NCI-H2029 treated with DMSO at 0.1 percent for 48 hours (cell line): ENCODE measurements at regions not wholly inside any gene's neighbourhood (a gene's known extent, or its start where the extent isn't known, plus 50 kb on each side); places are given as distances from the start of the nearest gene placed in this dataset.
"Not testable (repeated sequence)": the region's sequence is repeated elsewhere in the genome, so short reads cannot be mapped to it uniquely, and the experiment has no call there.

Source experiments
- DNase-seq: peaks from one replicate; lab custom pipeline; 2025; lab: John Stamatoyannopoulos, UW

DNA sequence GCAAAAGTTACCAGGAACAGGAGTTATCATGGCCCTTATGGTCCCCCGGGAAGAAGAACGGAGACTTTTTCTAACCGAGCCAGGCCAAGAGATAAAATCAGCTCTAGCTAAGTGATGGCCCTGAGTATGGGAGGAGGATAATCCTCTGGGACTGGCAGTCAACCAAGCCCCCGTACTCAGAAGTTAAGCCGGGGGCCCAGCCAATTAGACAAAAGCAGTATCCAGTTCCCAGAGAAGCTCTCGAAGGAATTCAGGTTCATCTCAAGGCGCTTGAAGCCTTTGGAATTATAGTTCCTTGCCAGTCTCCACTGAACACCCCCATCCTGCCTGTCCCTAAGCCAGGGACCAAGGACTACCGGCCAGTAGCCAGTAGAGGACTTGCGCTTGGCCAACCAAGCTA, 365.3 kb upstream of the TCF4 start:
- no peak for DNase-seq

GRCh38 chr18:55951738-55952137, 363.7 kb upstream of the TCF4 start:
- not testable (repeated sequence) for DNase-seq

DNA sequence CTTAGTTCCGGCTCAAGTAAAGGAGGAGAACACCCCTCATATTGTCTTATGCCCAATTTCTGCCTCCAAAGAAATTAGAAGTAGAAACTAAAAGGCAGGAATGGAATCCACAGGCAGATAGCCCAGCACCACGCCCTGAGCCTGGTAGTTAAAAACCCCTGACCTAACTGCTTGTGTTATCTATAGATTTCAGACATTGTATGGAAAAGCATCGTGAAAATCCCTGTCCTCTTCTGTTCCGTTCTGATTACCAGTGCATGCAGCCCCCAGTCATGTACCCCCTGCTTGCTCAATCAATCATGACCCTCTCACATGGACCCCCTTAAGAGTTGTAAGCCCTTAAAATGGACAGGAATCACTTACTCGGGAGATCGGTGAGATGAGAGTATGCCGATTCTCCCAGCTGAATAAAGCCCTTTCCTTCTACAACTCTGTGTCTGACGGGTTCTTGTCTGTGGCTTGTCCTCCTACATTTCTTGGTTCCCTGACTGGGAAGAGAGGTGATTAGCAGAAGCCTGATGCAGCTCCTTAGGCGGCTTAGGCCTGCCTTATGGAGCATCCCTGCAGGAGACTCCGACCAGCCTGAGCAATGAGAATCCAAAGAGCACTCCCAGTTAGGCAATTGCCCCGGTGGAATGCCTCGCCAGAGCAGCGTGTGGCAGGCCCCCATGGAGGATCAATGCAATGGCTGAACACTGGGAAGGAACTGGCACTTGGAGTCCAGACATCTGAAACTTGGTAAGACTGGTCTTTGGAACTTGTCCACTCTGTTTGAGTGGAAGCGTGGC, 362.6 kb upstream of the TCF4 start:
- DNase-seq, result no peak

GRCh38 chr18:55934821-55935220, 346.8 kb upstream of the TCF4 start:
- DNase-seq, result no peak

- DNase-seq, result no peak
Measured at GRCh38 chr18:55932675-55933074, 344.7 kb upstream of the TCF4 start.

DNA sequence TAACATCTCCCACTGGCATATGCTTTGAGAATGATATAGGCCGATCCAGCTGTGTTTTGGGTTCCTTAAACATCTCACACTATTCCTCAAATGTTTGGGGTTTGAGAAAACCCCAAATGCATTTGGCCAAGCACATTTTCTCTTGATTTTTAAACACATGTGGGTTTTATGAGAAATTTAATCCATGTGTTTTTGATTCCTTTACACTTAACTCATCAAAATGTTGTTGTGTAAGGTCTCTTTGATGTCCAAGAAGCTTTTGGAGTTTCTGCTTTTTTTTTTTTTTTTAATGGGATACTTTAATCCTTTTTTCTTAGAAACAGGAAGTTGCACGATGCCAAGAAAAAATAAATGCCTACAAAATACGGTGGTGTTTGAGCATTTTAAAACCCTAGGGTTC, 339.8 kb upstream of the TCF4 start:
- no peak for DNase-seq

DNA sequence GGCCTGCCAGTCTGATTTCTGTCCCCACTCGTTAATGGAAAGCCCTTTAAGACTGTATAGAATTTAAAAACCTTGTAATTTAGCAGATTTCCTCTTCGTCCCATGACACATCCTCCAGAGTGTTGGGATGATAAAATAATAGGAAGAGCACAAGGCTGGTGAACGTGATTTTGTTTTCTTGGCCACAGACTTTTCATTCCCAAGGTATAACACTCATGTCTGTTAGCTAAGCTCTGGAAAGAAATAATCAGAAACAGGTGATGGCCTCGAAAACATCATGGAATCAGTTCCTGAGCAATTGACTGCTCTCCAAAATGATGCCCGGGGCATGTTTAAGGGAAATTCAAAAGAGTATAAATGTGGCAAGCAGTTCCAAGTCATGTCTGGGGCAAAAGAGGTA, 337.8 kb upstream of the TCF4 start:
- DNase-seq, result no peak

- no peak for DNase-seq
Measured at GRCh38 chr18:55920063-55920462, 332.1 kb upstream of the TCF4 start.

DNA sequence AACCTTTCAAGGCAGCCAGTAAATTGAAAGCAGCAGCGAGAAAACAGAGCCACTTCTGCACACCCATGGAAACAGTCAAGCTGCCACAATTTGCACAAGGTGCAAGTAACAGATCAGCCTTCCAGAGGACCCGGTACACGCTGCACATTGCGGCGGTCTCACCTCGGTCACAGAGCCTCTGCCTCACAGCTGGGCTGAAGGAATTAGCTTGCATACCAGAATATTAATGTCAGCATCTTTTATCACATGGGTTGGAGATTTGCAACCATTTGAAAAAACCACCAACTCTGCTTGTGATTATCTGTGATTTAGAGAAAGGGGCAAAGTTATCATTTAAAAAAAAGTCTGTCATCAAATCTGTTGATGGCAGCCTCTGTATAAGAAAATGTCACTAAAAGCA, 330.5 kb upstream of the TCF4 start:
- DNase-seq, result no peak

DNA sequence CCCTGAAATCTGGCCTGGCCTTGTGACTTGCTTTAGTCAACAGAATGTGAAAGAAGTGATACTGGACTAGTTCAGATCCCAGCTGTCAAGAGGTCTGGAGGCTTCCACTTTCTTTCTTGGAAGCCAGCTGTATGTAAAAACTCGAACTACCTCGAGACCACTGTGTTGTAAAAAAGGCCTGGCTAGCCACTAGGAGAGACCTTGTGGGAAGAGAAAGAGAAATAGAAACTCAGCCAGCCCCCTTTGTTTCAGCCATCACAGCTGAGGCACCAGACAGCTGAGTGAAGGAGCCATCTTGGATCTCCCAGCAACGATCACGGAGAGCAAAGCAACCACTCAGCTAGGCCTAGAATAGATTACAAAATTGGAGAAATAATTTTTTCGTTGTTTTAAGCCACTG, 324.9 kb upstream of the TCF4 start:
- DNase-seq, result no peak

DNA sequence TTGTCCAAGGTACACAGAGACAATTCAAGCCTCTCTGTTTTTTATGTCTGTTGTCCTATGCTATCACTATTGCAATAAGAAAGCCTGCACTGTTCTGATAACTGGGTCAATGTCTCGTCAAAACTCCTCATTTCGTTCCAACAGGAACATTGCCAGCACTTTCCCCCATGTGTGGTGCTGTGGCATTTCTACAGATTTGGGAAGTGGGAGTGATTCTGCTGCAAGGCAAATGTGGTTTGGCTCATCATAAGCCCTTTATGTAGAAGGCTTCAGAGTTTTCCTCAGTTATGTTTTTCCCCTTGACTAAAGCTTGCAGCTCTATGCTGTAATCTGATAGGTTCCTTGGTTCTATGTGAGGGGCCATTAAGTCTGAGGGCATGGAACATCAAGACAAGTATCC, 324.1 kb upstream of the TCF4 start:
- no peak for DNase-seq

DNA sequence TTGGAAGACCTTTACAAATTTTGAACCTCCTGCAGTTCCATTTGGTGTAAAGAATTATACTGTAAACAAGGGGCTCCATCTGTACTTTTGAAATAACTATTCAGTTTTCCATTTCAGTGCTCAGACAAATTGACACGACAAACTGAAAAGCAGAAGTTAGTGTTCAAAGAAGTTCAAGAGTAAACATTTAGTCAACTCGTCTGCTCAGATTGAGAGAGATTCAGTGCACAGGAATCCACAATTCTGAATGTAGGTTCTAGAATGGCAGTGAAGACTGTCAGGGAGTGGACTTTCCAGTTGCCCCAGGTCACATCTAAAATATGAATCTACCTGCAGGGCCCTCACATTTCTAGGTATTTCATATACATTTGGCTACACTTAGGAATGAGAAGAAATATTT, 322.3 kb upstream of the TCF4 start:
- no peak for DNase-seq

DNA sequence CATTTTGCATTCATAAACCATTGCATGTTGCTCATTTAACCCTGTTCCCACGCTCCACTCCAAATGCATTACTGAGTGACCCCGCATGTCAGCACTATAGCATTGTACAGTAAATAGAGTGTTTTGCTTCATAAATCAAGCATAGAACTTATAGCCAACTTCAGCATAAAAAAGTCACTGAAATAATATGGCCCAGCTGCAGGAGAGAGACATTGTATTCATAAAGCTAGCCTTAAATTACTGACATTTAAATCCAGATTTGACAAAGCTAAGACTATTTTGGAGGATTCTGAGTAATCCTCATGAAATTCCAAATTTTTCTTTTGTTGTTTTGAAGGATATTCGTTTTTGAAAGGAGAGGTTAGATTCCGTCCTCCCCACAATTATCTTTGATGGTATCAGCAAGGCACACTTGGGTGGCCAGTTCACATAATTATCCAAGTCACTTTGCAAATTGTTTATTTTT, 320.9 kb upstream of the TCF4 start:
- no peak for DNase-seq

DNA sequence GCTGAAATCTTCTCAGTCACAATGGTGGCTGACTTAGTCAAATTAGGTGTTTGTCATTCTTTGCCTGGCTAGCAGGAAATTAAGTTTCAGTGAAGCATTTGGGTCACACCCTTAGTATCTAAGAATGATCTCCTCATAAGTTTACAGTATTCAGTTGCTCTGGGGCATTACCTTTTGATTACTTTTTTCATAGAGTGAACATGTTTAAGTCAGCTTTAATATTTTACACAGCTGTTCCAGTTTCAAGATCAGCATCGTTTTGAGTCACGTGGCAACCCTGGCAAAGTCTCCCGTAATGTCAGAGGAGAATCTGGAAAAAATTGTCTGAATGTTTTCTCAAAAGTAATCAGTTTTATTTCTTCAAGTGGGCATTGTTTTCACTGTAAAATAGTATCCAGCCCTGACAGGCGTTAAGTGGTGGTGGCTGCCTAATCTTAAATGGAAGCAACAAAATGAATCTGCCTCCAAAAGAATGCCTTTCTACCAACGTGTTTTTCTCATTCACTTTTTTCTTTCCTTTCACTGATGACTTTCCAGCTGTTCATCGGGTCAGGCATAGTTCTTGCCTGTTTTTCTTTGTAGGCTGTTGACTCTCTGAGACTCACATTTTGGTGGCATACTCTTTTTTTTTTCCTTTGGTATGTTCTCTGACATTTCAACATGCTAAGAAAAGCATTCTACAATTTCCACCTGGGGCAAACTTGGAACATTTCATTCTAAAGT, 319.6 kb upstream of the TCF4 start:
- no peak for DNase-seq

GRCh38 chr18:55906536-55906935, 318.5 kb upstream of the TCF4 start:
- DNase-seq, result no peak

- DNase-seq, result no peak
Measured at GRCh38 chr18:55903911-55904310, 315.9 kb upstream of the TCF4 start.

GRCh38 chr18:55900380-55900779, 312.4 kb upstream of the TCF4 start:
- DNase-seq, result no peak

GRCh38 chr18:55897091-55897689, 309.2 kb upstream of the TCF4 start:
- no peak for DNase-seq

DNA sequence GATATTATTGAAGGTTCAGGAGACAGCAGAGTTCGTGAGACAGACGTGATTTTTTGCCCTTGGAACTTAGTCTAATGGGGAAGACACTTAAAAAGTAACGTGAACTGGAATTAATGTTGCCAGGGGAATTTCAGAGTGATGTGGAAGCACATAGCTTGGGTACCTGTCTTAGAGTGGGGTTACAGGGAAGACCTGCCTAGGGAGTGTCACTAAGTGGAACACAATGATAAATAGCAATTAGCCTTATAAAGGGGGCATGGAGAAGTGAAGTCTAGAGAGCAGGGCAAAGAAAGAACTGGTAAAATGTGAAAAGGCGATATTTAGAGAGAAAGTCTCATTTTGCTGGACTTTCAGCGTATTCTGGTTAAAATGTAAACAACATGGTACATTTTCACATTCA, 306.0 kb upstream of the TCF4 start:
- DNase-seq, result no peak

DNA sequence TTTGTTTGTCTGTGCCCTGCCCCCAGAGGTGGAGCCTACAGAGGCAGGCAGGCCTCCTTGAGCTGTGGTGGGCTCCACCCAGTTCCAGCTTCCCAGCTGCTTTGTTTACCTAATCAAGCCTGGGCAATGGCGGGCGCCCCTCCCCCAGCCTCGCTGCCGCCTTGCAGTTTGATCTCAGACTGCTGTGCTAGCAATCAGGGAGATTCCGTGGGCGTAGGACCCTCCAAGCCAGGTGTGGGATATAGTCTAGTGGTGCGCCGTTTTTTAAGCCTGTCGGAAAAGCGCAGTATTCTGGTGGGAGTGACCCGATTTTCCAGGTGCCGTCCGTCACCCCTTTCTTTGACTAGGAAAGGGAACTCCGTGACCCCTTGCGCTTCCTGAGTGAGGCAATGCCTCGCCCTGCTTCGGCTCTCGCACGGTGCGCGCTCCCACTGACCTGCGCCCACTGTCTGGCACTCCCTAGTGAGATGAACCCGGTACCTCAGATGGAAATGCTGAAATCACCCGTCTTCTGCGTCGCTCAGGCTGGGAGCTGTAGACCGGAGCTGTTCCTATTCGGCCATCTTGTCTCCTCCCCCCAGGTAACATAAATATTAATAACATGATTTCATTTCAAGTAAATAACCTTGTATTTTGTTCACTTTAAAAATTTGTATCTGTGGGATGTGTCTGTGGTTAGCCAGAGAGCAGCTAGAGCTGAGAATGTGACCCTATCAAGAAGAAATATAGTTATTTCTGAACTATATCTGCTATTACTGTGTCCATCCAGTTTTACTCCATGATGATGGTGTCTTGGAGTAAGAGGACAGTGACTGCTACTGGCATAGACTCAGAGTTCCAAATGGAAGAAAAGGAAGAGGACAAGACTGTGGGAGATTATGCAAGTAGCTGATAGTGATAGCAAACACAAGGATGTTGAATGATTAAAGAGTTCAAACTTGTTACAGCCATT, 305.1 kb upstream of the TCF4 start:
- DNase-seq, result not testable (repeated sequence)

DNA sequence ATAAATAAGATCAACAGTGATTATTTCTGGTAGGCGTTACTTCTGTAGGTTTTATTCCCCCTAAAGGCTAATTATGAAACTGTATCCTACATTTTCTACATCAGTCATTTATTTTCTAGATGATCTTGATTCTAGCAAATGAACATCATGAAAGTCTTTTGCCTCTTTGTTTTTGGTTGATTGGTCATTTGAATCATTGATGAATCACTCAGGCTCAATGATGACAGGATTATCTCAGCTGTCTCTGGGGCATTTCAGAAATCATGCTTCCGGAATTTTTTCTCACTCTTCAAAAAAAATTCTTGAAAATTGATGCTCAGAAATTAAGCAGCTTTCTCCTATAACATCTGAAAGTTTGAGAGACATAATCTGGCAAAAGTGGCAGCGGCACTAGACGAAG, 298.9 kb upstream of the TCF4 start:
- DNase-seq, result no peak

DNA sequence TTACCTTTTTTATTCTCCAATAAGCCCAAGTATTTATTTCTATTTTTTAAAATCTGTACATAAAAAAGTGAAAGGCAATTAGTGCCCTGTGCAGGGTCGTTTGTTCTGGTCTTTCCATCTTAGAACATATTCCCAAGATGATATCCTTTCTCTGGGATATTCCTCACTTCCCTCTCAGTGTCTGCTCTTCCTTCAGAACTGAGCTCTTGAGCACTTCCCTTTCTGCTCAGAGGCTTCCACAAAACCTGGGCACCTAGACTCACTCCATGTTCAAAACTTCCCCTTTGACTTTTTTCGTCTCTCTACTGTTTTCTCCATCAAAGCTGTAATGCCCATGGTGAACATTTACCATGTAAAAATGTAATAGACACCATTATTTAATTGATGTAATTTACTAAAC, 296.5 kb upstream of the TCF4 start:
- DNase-seq, result no peak
